Mucosa of gallbladder (tissue), 1 donor: ENCODE measurements at regions not wholly inside any gene's neighbourhood (a gene's known extent, or its start where the extent isn't known, plus 50 kb on each side); places are given as distances from the start of the nearest gene placed in this dataset.

Experiments
- DNase-seq: peaks from one replicate; pipeline ENCODE4 v3.0.0-alpha.2; 2020; ENCODE audit warnings: low spot score
- donor health status: DM: no; HTN: no; CAD: no.

- no peak for DNase-seq
Measured at GRCh38 chr1:112219267-112219666, 176.7 kb upstream of the CTTNBP2NL start.

- DNase-seq = no peak
Measured at GRCh38 chr1:112230232-112230631, 165.8 kb upstream of the CTTNBP2NL start.

DNA sequence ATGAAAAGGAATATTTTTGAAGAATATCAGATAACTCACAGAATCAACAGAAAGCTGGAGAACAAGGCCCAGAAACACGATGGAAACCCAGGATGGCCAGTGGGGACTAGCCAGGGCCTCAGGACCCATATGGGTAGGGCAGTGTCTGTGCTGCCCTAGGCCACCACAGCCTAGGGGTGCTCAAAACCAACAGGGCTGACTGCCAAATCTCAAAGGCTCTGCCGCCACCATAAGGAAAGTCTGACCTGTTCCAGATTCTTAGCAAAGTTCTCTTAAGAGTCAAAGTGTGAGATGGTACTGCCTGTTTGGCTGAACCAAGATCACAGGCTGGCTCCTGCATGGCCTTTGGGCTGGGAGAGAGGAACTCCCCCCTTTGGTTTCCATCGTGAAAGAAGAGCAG is 164.7 kb upstream of the CTTNBP2NL start:
- no peak for DNase-seq

- DNase-seq = no peak
Measured at GRCh38 chr1:112232848-112233247, 163.2 kb upstream of the CTTNBP2NL start.

DNA sequence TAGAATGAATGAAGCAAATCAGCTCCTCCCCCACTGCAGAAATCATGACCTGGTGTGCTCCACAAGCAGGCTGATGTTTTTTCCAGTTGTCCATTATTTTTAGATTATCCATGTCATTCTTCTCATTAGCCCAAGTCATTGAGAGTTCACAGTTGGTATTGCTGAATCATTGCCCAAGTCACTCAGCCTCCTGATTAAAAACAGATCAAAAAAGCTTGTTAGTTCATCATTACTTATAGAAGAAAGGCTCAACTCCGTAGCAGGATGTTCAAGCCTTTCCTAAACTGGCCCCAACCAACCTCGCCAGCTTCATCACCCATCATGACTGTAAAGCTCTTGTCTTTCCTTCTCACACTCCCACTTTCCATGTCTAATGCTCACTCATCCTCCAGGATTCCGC is 161.3 kb upstream of the CTTNBP2NL start:
- no peak for DNase-seq

DNA sequence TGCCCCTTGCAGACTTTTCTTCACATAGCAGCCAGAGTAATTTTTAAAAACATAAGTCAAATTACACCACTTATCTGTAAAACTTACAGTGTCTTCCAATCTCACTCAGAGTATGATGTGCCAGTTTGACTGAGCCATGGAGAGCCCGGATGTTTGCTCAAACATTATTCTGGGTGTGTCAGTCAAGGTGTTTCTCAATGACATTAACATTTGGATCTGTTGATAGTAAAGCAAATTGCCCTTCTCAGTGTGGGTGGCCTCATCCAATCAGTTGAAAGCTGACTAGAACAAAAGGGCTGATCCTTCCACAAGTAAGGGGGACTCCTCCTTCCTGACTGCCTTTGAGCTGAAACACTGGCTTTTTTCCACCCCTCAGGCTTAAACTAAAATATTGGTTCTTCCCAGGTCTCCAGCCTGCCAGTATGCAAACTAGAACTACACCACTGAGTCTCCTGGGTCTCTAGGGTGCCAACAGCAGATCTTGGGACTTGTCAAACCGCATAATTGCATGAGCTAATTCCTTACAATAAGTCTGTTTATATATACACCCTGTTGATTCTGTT is 157.9 kb upstream of the CTTNBP2NL start:
- no peak for DNase-seq

GRCh38 chr1:112239683-112240330 is 156.2 kb upstream of the CTTNBP2NL start:
- DNase-seq = no peak

DNA sequence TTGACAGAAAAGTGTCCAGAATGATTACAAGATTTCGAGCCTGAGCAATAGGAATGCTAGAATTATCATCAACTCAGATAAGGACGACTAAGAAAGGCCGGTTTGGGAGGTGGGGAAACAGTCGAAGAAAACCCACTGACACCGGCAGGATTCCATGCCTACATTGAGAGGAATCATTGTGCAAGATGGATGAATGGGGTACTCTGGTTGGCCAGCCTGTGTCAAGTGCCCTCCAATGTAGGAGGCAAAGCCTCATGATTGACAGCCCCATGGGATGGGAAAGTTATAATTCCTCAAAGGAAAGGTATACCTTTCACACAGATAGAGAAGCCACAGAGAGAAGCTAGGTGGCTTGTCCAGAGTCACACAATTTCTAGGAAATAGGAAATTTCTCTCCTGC is 153.5 kb upstream of the CTTNBP2NL start:
- no peak for DNase-seq

- DNase-seq = no peak
Measured at GRCh38 chr1:112244131-112244530, 151.9 kb upstream of the CTTNBP2NL start.

DNA sequence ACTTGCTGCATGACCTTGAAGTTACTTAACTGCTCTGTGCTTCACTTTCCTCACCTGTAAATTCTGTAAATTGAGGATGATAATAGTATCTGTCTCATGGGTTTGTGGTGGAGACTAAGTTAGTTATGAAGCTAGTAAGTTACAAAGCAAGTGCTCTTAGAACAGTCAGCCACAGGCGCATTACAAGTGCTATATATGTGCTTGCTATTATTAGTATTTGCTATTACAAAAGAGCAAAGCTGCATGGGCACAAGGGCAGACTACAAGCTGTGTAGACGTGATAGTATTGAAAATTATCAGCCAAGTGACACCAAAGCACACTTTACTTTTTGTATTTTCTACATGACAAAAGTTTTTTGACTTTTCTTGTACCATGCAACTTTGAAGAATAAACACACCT is 150.9 kb upstream of the CTTNBP2NL start:
- DNase-seq = no peak

DNA sequence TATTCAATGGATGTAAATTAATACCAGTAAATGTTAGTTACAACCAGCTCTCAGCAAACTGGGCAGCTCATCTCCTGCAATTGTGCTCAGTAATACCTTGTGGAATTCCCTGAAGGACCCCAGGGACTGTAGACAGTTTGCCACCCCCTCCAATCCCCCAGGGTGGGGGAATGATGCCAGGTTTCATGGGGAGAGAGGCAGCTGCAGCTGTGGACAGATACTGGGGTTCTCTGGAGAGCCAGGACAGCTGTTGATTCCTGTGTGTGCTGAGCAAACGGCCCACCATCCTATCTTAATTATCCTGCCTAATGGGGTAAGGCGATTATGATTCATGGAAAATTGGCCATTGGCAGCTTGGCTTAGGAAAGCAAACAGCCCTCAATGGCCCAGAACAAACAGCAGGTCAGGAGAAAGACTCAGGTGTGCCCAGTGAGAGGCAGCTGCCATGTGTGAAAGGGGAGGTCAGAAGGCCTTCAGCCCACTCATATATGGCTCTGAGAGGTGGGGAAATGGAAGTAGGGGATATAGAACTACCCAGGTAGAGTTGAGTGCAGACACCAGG is 148.9 kb upstream of the CTTNBP2NL start:
- no peak for DNase-seq

GRCh38 chr1:112247961-112248360 is 148.1 kb upstream of the CTTNBP2NL start:
- DNase-seq = no peak

- DNase-seq = no peak
Measured at GRCh38 chr1:112250892-112251291, 145.1 kb upstream of the CTTNBP2NL start.

DNA sequence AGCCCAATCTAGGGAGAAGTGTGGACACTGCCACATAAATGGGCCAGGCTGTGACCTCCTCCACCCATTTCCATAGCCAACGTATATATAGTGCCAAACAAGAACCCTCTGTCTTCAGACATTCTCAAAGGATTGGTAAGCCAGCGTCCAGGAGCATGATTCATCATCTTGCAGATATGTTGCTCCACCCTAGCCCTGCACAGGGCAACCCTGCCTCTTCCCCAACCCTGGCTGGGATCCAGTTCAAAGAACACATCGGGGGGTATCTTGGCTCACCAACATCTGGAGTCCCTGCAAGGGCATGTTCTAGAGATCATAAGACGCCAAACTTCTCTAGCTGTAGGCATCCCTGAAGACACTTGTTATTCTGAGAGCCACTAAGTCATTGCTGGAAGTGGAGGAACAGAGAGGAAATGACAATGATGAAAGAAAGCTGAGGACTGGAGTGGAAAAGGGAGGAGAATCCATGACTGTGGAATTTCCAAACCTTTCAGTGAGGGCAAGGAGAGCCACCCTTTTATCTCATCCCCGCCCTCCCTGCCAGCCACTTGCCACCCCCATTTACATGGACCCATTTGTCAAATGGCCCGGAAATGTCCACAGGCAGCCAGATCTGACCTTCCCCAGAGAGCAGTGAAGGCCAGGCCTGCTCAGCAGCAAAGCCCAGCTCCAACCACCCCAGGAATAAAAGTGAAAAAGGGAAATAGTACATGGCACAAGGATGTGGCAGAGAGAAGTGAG is 144.1 kb upstream of the CTTNBP2NL start:
- DNase-seq = no peak

GRCh38 chr1:112253366-112253765 is 142.6 kb upstream of the CTTNBP2NL start:
- no peak for DNase-seq

GRCh38 chr1:112255080-112255479 is 140.9 kb upstream of the CTTNBP2NL start:
- DNase-seq = no peak

- no peak for DNase-seq
Measured at GRCh38 chr1:112256411-112256810, 139.6 kb upstream of the CTTNBP2NL start.

- no peak for DNase-seq
Measured at GRCh38 chr1:112257043-112257835, 138.8 kb upstream of the CTTNBP2NL start.

GRCh38 chr1:112260699-112261098 is 135.3 kb upstream of the CTTNBP2NL start:
- no peak for DNase-seq

GRCh38 chr1:112262316-112262715 is 133.7 kb upstream of the CTTNBP2NL start:
- no peak for DNase-seq

- no peak for DNase-seq
Measured at GRCh38 chr1:112263042-112263441, 133.0 kb upstream of the CTTNBP2NL start.

GRCh38 chr1:112263453-112263852 is 132.6 kb upstream of the CTTNBP2NL start:
- no peak for DNase-seq
